Fibroblast of lung (primary cell): ENCODE measurements at regions not wholly inside any gene's neighbourhood (a gene's known extent, or its start where the extent isn't known, plus 50 kb on each side); places are given as distances from the start of the nearest gene placed in this dataset.

Experiments used
- EZH2 ChIP-seq: IDR thresholded peaks from 2 replicates; pipeline ENCODE4 v1.5.1; 2012; ENCODE audit warnings: low read length, control low read depth, mild to moderate bottlenecking; ENCODE audit errors: missing control alignments
- TF ChIP-seq, protein P1 (sequence below), 2 donors: IDR thresholded peaks in 1 of 2; conservative IDR thresholded peaks in 1 of 2; 1 replicate in 1 of 2; 2 replicates in 1 of 2; pipeline ENCODE4 v1.5.1; 2011 to 2012; ENCODE audit warnings: low read length in 2 of 2, control low read depth in 1 of 2, inconsistent platforms in 1 of 2, low read depth in 1 of 2, mild to moderate bottlenecking in 1 of 2

DNA sequence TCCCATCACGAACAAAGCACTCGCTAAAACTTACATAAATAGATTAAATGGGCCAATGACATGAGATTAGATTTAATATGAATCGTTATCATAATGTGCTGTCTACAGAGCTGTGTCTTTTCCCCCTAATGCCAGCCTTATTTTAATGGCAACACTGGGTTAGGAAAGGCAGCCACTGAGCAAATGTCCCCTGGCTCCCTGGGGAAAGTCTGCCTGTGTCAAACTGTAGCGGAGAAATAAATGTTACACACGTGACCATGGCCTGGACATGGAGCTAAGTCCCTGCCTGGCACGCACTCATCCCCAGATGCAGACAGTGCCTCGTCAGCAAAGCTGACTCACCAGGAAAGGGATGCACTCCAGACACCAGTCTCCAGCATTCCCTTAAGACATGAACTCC lies 61.3 kb upstream of the SDK2 start:
- TF ChIP-seq, protein P1, sequence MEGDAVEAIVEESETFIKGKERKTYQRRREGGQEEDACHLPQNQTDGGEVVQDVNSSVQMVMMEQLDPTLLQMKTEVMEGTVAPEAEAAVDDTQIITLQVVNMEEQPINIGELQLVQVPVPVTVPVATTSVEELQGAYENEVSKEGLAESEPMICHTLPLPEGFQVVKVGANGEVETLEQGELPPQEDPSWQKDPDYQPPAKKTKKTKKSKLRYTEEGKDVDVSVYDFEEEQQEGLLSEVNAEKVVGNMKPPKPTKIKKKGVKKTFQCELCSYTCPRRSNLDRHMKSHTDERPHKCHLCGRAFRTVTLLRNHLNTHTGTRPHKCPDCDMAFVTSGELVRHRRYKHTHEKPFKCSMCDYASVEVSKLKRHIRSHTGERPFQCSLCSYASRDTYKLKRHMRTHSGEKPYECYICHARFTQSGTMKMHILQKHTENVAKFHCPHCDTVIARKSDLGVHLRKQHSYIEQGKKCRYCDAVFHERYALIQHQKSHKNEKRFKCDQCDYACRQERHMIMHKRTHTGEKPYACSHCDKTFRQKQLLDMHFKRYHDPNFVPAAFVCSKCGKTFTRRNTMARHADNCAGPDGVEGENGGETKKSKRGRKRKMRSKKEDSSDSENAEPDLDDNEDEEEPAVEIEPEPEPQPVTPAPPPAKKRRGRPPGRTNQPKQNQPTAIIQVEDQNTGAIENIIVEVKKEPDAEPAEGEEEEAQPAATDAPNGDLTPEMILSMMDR (conservative IDR thresholded peaks at IDR 0.05 in 1 of 2, IDR thresholded peaks at IDR 0.05 in 1 of 2; ENCODE audit: low read depth in 1 of 2, low read length in 2 of 2) = no peak
- no peak for TF ChIP-seq EZH2
